HG03064 (cell line): ENCODE measurements at regions not wholly inside any gene's neighbourhood (a gene's known extent, or its start where the extent isn't known, plus 50 kb on each side); places are given as distances from the start of the nearest gene placed in this dataset.

Experiments
- ATAC-seq: cut with Tn5 transposase; IDR thresholded peaks from one replicate; pipeline ENCODE4 v1.9.1; 2021; ENCODE audit warnings: low read depth; ENCODE audit not compliant: unreplicated experiment

GRCh38 chr11:10641912-10642697 lies 51.5 kb downstream of the IRAG1 start:
- no peak for ATAC-seq

- peak; percentile 89 for ATAC-seq
Observed at GRCh38 chr11:10641177-10641911, 52.2 kb downstream of the IRAG1 start.

DNA sequence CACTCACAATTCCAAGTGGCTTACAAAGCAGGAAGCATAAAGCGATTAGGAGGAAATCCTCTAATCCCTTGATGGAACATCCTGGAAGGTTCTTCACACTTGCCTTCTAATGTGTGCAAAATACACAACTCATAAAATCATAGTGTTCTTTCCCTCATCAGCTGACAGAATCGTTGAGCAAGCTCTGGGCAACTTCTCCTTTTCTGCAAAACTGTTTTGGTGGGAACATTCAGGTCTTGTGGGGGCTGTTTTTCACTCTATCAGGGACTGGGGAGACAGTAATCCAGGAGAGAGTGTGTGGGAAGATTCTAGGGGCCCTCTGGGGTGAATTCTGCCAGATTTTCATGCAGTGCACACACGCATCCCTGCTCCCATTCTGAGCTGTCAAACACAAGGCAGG lies 53.2 kb downstream of the IRAG1 start:
- ATAC-seq, result no peak

DNA sequence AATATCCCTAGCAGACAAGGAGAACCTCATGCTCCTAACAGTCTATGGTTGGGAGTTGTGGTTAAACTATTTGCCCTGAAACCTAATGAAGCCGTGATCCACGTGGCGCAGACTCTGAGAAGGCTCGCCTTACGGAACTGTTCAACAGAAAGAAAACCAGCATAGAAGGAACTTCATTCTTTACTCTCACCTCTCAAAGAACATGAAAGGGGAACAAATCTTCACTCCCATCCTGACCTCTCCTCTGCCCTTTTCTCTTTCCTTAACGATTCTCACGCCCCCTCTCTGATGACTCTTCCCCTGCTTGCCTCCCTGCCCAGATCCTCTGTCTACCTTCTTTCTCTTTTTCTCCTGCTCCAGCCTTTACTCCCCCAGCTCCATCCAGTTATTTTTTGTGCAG lies 54.2 kb downstream of the IRAG1 start:
- ATAC-seq, result no peak

DNA sequence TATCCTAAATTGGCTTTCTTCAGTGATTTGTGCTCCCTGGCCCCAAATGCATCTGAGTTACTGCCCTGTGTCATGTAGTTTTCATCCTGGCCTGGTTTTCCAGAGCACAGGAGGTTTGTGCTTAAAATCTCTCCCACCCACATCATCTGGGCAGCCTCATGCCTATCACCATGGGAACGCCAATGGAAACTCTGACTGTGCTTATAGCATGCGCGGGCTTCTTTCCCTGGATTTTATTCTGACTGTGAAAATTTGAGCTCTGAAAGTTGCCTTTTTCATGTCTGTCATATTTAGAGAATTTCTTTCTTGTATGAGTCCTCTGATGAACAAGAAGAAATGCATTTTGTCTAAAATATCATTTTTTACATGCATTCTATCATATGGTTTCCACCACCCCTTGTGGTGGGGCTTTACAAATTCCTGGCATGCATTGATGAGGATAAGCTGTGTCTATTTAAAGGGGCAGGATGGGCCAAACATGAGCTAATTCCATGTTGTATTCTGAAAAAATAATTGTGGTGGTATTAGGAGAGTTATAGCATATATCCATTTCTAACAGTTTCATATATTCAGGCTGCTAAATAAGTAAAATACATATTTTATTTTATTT lies 55.1 kb downstream of the IRAG1 start:
- ATAC-seq, result no peak

- ATAC-seq, result no peak
Observed at GRCh38 chr11:10637731-10638151, 55.8 kb downstream of the IRAG1 start.

DNA sequence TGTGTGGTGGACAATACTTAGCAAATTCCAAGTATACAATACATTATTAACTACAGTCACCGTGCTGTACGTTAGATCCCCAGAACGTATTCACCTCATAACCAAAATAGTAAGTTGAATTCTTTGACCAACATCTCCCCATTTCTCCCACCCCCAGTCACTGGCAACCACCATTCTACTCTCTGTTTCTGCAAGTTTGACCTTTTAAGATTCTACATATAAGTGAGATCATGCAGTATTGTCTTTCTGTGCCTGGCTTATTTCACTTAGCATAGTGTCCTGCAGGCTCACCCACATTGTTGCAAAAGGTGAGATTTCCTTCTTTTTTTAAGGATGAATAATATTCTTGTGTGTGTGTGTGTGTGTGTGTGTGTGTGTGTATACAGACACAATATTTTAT lies 59.1 kb downstream of the IRAG1 start:
- no peak for ATAC-seq

DNA sequence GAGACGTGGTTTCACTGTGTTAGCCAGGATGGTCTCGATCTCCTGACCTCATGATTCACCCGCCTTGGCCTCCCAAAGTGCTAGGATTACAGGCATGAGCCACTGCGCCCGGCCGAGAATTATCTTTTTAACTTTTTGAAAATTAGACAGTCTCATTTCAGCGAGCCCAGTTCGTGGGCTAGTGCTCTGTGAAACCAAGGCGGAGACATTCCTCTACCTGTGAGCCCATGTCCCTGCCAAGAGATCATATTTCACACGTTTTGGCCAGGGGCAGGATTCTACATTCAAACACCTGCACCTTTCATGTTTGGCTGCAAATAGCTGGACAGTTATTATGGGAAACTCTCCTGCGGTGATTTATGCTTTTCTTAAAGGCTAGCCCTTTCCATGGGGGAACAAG lies 60.3 kb downstream of the IRAG1 start:
- no peak for ATAC-seq

DNA sequence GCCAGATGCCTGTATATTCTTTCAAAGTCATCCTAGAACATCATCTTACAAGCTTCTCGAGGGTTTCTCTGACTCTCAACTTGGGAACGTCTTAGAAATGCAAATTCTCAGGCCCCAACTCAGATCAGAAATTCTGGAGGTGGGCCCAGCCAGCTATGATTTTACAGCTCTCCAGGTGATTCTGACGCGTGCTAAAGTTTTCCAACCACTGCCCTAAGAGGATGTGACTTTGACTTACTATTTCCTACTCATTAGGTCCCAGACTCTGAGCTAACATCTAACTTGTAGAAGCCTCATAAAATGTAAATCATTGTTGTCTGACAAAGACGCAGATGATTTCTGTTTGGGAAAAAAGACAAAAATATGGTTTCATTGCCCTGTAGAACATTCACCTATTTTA lies 61.1 kb downstream of the IRAG1 start:
- ATAC-seq, result no peak

GRCh38 chr11:10631761-10632160 lies 61.8 kb downstream of the IRAG1 start:
- ATAC-seq, result no peak

GRCh38 chr11:10629411-10630002 lies 61.0 kb upstream of the LYVE1 start:
- no peak for ATAC-seq

- no peak for ATAC-seq
Observed at GRCh38 chr11:10628508-10629236, 60.2 kb upstream of the LYVE1 start.

GRCh38 chr11:10627816-10628215 lies 59.4 kb upstream of the LYVE1 start:
- ATAC-seq, result no peak

DNA sequence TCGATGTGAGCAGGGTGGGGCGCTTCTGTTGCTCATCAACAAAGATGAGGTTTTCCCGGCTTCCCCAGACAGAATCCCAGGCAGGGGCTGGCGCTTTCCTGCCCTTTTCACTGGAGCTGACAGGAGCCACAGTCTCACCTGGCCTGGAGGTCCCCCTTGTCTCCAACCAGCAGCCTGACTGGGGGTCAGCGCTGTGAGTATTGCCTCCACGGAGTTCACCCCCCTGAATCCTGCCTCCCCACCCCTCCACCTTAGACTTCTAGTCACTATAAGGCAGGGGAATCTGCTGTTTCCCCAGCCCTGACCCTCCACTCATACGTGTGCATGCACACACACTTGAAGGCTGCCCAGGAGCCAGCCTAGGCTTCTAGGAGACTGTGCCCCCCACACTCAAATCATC lies 58.8 kb upstream of the LYVE1 start:
- no peak for ATAC-seq

DNA sequence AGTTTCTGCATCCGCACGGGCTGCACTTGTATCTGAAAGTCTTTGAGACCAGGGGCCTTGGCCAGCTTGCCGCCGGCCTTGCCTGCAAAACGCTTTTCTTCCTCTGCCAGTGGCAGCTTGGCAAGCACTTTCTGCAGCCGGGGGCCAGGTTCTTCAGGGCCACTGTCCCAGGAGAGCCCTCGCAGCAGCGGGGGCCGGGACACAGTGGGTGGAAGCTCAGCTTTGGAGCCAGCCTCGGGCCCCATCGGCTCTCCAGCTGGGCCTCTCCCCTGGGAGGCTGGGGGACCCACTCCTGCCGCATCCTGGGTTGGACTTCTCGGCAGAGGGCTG lies 57.5 kb upstream of the LYVE1 start:
- no peak for ATAC-seq

DNA sequence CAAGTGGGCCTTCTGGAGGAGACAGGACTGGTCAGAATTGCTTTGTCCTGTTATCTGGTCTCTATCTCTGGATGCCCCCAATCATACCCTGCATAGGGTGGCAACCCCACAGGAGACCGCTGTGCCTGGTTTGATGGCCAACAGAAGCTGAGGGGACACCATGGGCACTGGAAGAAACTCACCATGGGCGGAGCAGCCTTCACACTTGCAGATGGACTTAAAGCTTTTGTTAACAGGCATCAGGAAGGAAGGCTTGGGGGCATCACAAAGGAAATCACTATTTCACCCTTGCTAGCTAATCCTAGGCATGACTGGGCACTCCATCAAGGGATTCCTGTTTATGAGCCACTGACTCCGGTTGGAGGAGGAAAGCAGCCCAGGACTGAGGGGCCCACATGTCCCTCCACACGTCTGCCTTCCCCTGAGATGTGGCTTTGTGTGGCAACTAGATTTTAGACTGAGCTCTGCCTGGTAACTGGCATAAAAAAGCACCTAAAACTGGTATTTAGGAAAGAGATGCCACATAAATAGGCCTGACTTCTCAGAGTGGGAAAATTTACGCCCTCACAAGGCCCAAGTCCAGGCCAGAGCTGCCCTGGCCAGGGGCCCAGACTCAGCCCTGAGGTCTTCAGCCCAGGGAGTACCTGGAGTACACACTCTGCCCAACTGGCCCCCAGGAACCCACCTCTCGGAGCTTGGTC lies 57.0 kb upstream of the LYVE1 start:
- ATAC-seq, result no peak

DNA sequence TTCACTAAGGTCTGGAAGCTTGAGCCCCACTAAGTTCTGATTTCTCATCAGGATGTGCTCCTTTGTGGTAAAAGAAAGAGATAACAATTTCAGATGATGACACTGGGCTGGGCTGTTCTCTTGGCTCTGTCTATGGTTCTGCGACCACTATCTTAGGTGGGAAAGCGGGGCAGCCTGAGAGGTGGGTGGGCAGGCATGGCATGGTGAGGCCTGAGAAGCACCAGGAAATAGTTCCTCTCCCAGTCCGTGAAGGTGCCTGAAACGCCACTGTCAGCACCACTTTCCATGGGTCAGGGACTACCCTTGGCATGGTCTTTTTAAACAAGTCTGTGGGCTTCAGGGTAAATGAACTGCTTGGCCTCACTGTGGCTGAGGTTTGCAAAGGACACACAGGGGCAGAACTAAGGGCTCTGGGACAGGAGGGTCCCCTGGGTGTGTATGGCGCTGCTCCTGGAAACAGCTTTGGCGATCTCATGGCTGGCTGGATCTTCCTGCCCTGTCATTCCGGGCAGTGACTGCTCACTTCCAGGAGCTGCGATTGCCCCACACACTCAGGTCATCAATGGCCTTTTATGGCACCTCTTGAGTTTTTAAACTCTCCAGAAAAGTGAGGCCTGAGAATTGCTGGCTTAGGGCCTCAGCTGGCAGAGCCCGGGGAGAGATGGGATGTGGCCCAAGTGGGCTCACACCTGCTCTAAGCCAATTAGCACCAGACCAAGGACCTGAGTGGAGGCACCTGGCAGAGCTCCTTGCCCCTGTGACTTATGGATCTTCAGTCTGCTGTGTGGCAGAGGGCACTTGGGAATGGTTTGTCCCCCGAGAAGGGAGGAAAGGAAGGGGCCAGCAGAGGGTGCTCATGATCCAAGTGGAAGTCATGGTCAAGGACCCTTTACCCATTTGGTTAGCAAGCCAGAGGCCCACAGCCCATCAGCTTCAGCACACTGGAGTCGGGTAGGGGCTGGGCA lies 55.6 kb upstream of the LYVE1 start:
- no peak for ATAC-seq

GRCh38 chr11:10622957-10623791 lies 54.7 kb upstream of the LYVE1 start:
- ATAC-seq, result no peak
